A673 (cell line): ENCODE measurements at regions not wholly inside any gene's neighbourhood (a gene's known extent, or its start where the extent isn't known, plus 50 kb on each side); places are given as distances from the start of the nearest gene placed in this dataset.

ENCODE experiments used
- BruUV-seq: library from RNA; stranded (reverse); fragments of 400-500 nt; replicated peaks from 2 replicates; lab custom pipeline; 2021; lab: Mats Ljungman, UMichigan
- CTCF ChIA-PET: fragments of 300-600 bp; sonication (Branson Sonifier 250); formaldehyde crosslinking; loops from one replicate; lab custom pipeline; 2022; ENCODE audit warnings: antibody characterized with exemption; lab: Charles Lee
- POLR2A ChIA-PET: fragments of 300-600 bp; sonication (Branson Sonifier 250); formaldehyde crosslinking; loops from one replicate; lab custom pipeline; 2022; ENCODE audit warnings: antibody characterized with exemption; ENCODE audit not compliant: low non-redundant PET; lab: Charles Lee
- DNase-seq: peaks from one replicate; pipeline ENCODE4 v3.0.0-alpha.2; 2015; ENCODE audit warnings: low spot score
- H3K27ac ChIP-seq: fragments of 200-600 bp; sonication (generic); 2 replicates; pipeline ENCODE4 v1.5.1; 2016; ENCODE audit warnings: mixed run types, low read depth, mild to moderate bottlenecking, mixed read lengths, antibody characterized with exemption, low read length; ENCODE audit not compliant: poor library complexity, severe bottlenecking
- H3K27me3 ChIP-seq: fragments of 200-600 bp; sonication (generic); replicated peaks from 2 replicates; pipeline ENCODE4 v1.6.1; 2017; ENCODE audit warnings: mixed run types, low read depth, mild to moderate bottlenecking, mixed read lengths, antibody characterized with exemption, low read length; ENCODE audit not compliant: insufficient read depth, poor library complexity
- H3K36me3 ChIP-seq: fragments of 200-600 bp; sonication (generic); 2 replicates; pipeline ENCODE4 v1.6.1; 2016; ENCODE audit warnings: mixed run types, mild to moderate bottlenecking, mixed read lengths, antibody characterized with exemption, low read length; ENCODE audit not compliant: insufficient read depth, poor library complexity, severe bottlenecking
- H3K4me1 ChIP-seq: fragments of 200-600 bp; sonication (generic); 2 replicates; pipeline ENCODE4 v1.6.1; 2017; ENCODE audit warnings: mixed run types, mild to moderate bottlenecking, mixed read lengths, antibody characterized with exemption, low read length; ENCODE audit not compliant: insufficient read depth, poor library complexity, severe bottlenecking
- H3K4me3 ChIP-seq: fragments of 200-600 bp; sonication (generic); 2 replicates; pipeline ENCODE4 v1.5.1; 2016; ENCODE audit warnings: low read depth, mixed run types, mild to moderate bottlenecking, mixed read lengths, low read length; ENCODE audit not compliant: poor library complexity, severe bottlenecking
- H3K9me3 ChIP-seq: fragments of 200-600 bp; sonication (generic); 2 replicates; pipeline ENCODE4 v1.6.1; 2016; ENCODE audit warnings: mixed run types, low read depth, mild to moderate bottlenecking, mixed read lengths, antibody characterized with exemption, low read length; ENCODE audit not compliant: poor library complexity, severe bottlenecking
- CTCF ChIP-seq: fragments of 300-800, 200-600 bp; sonication (generic); conservative IDR thresholded peaks from 2 replicates; pipeline ENCODE4 v1.5.1; 2017; ENCODE audit warnings: low read depth, mild to moderate bottlenecking, antibody characterized with exemption, low read length, moderate library complexity, mixed read lengths
- EZH2 ChIP-seq: fragments of 200-600 bp; sonication (generic); IDR thresholded peaks from 2 replicates; pipeline ENCODE4 v1.6.1; 2017; ENCODE audit warnings: borderline replicate concordance, low read depth, mild to moderate bottlenecking, mixed read lengths, antibody characterized with exemption, low read length; ENCODE audit not compliant: poor library complexity, severe bottlenecking
- intact Hi-C: fragments of 100-400 bp; cut with micrococcal nuclease; formaldehyde crosslinking; loops from one replicate; pipeline ENCODE4 v1.10.0; 2022; ENCODE audit not compliant: unreplicated experiment

GRCh38 chr5:152523964-152524363, 118.9 kb upstream of the NMUR2 start:
- CTCF ChIA-PET, result no interaction called here
- H3K27ac ChIP-seq, result no peak overlapping the region
- TF ChIP-seq CTCF (no peak), EZH2 (no peak)
- no peaks in the 10 kb centered on the region for H3K36me3 ChIP-seq
- no peaks in the 10 kb centered on the region for H3K9me3 ChIP-seq
- no peaks in the 10 kb centered on the region for H3K4me1 ChIP-seq
- DNase-seq, result no peak
- BruUV-seq, result no TSS peak
- no peak overlapping the region for H3K4me3 ChIP-seq
- H3K27me3 ChIP-seq, result peaks cover 33% of the 10 kb centered on the region
- intact Hi-C loops, result no loop called here
- POLR2A ChIA-PET, result no interaction called here

DNA sequence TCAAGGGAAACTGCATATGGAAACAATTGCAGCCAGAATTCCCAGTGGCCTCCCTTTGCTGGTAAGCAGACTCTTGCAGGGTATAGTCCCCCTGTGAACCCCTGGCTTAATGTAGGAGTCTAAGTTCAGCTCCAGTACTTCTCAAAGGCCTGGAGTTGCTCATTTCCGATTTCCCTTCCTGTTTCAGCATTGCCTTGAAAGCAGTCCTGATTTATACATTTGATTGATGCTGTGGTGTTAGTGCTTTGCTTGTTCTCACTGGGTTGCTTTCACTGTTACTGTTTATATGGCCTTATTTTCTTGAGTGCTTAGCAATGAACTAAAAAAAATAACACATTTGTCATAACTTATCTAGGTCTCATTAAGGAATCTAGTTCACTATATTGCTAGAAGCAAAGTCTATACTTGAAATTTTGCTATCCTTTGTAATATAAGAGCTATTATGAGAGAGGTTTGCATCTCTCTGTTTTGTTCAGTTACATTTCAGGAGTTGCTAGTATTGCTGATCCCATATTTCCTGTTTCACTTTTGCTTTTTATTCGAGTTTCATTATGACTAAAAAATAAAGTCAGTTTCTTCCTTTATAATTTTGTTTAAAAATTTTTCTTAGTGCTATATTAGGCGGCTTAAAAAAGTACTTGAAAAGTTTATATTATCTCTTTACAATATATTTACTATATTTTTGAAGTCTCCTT, 122.4 kb upstream of the NMUR2 start:
- H3K27me3 ChIP-seq, result peaks cover 33% of the 10 kb centered on the region
- peak; percentile 12 for DNase-seq
- BruUV-seq, result no TSS peak
- no peak overlapping the region for H3K27ac ChIP-seq
- intact Hi-C loops, result no loop called here
- ChIA-PET POLR2A (no interaction called here), CTCF (no interaction called here)
- TF ChIP-seq EZH2, result no peak
- TF ChIP-seq CTCF, result no peak
- no peaks in the 10 kb centered on the region for H3K4me1 ChIP-seq
- H3K9me3 ChIP-seq, result no peaks in the 10 kb centered on the region
- H3K36me3 ChIP-seq, result no peaks in the 10 kb centered on the region
- H3K4me3 ChIP-seq, result no peak overlapping the region

DNA sequence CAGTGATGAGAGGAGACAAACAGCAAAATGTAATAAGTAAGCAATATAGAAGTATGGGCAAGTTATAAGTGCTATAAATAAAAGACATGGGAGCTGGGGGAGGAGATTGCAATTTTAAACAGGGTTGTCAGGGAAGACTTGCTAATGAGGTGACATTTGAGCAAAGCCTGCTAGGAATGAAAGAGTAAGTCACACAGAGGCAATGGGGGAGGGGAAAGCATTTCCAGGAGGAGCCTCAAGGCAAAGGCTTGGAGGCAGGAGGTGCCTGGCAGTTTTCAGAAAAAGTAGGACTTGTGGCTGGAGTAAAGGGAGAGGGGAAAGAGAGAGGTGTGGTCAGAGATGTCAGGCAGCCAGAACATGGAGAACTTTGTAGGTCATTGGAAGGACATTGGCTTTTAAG, 124.4 kb upstream of the NMUR2 start:
- Histone ChIP-seq H3K27ac (no peak overlapping the region), H3K9me3 (no peaks in the 10 kb centered on the region), H3K4me3 (no peak overlapping the region), H3K4me1 (no peaks in the 10 kb centered on the region), H3K27me3 (peaks cover 32% of the 10 kb centered on the region), H3K36me3 (no peaks in the 10 kb centered on the region)
- no TSS peak for BruUV-seq
- no peak for DNase-seq
- POLR2A ChIA-PET, result no interaction called here
- no peak for TF ChIP-seq CTCF
- no peak for TF ChIP-seq EZH2
- intact Hi-C loops, result no loop called here
- CTCF ChIA-PET, result no interaction called here
